ENCODE measurements at regions not wholly inside any gene's neighbourhood (a gene's known extent, or its start where the extent isn't known, plus 50 kb on each side); places are given as distances from the start of the nearest gene placed in this dataset.

GRCh38 chr5:174355208-174355612, 309.7 kb downstream of the NSG2 start:
- DNase-seq (ENCODE audit: low spot score) = no peak
- Mint-ChIP-seq H3K4me3 (ENCODE audit: unreplicated experiment) (no peak overlapping the region), H3K4me1 (ENCODE audit: unreplicated experiment) (no peaks in the 10 kb centered on the region), H3K9me3 (ENCODE audit: unreplicated experiment) (no peaks in the 10 kb centered on the region), H3K27ac (ENCODE audit: unreplicated experiment) (no peak overlapping the region), H3K36me3 (ENCODE audit: low read depth, unreplicated experiment) (no peaks in the 10 kb centered on the region), H3K27me3 (ENCODE audit: unreplicated experiment) (peaks cover 2% of the 10 kb centered on the region)
- TF ChIP-seq CTCF (IDR thresholded peaks at IDR 0.05; ENCODE audit: unreplicated experiment) = no peak

- no peak for DNase-seq (ENCODE audit: low spot score)
- H3K9me3 Mint-ChIP-seq (ENCODE audit: unreplicated experiment) = no peaks in the 10 kb centered on the region
- H3K27ac Mint-ChIP-seq (ENCODE audit: unreplicated experiment) = no peak overlapping the region
- TF ChIP-seq CTCF (IDR thresholded peaks at IDR 0.05; ENCODE audit: unreplicated experiment) = no peak
- no peak overlapping the region for H3K4me3 Mint-ChIP-seq (ENCODE audit: unreplicated experiment)
- H3K4me1 Mint-ChIP-seq (ENCODE audit: unreplicated experiment) = no peaks in the 10 kb centered on the region
- H3K36me3 Mint-ChIP-seq (ENCODE audit: low read depth, unreplicated experiment) = no peaks in the 10 kb centered on the region
- no peaks in the 10 kb centered on the region for H3K27me3 Mint-ChIP-seq (ENCODE audit: unreplicated experiment)
Observed at GRCh38 chr5:174355995-174356394, 310.5 kb downstream of the NSG2 start.

GRCh38 chr5:174356536-174356935, 311.0 kb downstream of the NSG2 start:
- no peak for TF ChIP-seq CTCF (IDR thresholded peaks at IDR 0.05; ENCODE audit: unreplicated experiment)
- Mint-ChIP-seq H3K27me3 (ENCODE audit: unreplicated experiment) (no peaks in the 10 kb centered on the region), H3K4me3 (ENCODE audit: unreplicated experiment) (no peak overlapping the region), H3K4me1 (ENCODE audit: unreplicated experiment) (no peaks in the 10 kb centered on the region), H3K9me3 (ENCODE audit: unreplicated experiment) (no peaks in the 10 kb centered on the region), H3K36me3 (ENCODE audit: low read depth, unreplicated experiment) (no peaks in the 10 kb centered on the region), H3K27ac (ENCODE audit: unreplicated experiment) (no peak overlapping the region)
- no peak for DNase-seq (ENCODE audit: low spot score)

- no peak for TF ChIP-seq CTCF (IDR thresholded peaks at IDR 0.05; ENCODE audit: unreplicated experiment)
- no peak for DNase-seq (ENCODE audit: low spot score)
- no peak overlapping the region for H3K4me3 Mint-ChIP-seq (ENCODE audit: unreplicated experiment)
- H3K27ac Mint-ChIP-seq (ENCODE audit: unreplicated experiment) = no peak overlapping the region
- no peaks in the 10 kb centered on the region for H3K27me3 Mint-ChIP-seq (ENCODE audit: unreplicated experiment)
- H3K9me3 Mint-ChIP-seq (ENCODE audit: unreplicated experiment) = no peaks in the 10 kb centered on the region
- H3K36me3 Mint-ChIP-seq (ENCODE audit: low read depth, unreplicated experiment) = no peaks in the 10 kb centered on the region
- no peaks in the 10 kb centered on the region for H3K4me1 Mint-ChIP-seq (ENCODE audit: unreplicated experiment)
Observed at GRCh38 chr5:174358276-174358675, 312.8 kb downstream of the NSG2 start.

- Mint-ChIP-seq H3K9me3 (ENCODE audit: unreplicated experiment) (no peaks in the 10 kb centered on the region), H3K36me3 (ENCODE audit: low read depth, unreplicated experiment) (no peaks in the 10 kb centered on the region), H3K27ac (ENCODE audit: unreplicated experiment) (no peak overlapping the region), H3K27me3 (ENCODE audit: unreplicated experiment) (no peaks in the 10 kb centered on the region), H3K4me1 (ENCODE audit: unreplicated experiment) (no peaks in the 10 kb centered on the region), H3K4me3 (ENCODE audit: unreplicated experiment) (no peak overlapping the region)
- TF ChIP-seq CTCF (IDR thresholded peaks at IDR 0.05; ENCODE audit: unreplicated experiment) = no peak
- no peak for DNase-seq (ENCODE audit: low spot score)
Observed at GRCh38 chr5:174359071-174359470, 313.6 kb downstream of the NSG2 start.
